ENCODE measurements at regions not wholly inside any gene's neighbourhood (a gene's known extent, or its start where the extent isn't known, plus 50 kb on each side); places are given as distances from the start of the nearest gene placed in this dataset.
"Not testable (repeated sequence)": the region's sequence is repeated elsewhere in the genome, so short reads cannot be mapped to it uniquely, and the experiment has no call there.

DNA sequence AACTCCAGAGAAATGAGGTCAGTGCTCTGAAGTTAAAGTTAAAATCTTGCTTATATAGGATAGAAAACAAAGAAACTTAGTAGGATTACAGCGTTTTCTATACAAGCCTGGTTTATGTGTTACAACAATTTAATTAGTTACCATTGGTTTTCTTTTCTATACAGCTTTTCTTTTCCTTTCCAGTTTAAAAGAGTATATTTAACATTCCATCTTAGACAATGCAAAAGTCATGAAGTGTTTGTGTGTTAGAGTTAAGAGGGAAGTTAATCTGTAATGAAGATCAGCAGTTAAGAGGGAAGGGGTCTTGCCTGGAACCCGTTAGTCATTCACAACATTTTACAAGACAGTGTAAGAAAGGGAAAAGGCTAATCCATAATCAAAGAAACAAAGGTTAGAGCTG lies 338.3 kb downstream of the OTUD1 start:
- DNase-seq: no peak

DNA sequence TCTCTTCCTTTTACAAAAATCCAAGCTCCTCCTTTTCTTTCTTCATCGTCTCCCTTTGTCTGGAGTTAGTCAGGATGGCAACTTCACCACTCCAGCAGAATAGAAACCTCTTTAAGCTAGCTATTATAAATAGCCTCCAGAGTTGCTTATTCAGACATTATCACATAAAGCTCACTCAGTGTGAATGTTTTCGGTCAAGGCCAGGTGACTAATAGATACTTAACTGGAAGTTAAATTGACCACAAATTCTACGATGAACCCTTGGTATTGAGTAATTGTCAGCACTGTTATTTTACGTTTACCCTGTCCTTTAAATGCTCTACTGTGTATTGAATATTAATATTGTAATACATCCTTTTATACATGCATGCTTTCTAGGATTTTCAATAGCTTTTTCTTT lies 340.4 kb downstream of the OTUD1 start:
- DNase-seq: no peak

DNA sequence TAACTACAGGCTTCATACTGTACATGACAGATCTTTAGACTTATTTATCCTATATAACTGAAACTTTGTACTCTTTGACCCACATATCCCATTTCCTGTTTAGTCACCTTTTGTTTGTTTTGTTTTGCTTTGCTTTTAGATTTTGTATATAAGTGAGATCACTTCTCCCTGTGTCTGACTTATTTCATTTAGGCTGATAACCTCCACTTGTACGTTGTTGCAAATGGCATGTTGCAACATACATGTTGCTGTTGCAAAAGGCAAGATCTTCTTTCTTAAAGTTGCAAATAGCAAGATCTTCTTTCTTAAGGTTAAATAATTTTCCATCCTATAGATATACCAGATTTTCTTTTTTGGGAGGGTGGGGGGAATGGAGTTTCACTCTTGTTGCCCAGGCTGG lies 341.5 kb downstream of the OTUD1 start:
- DNase-seq: no peak

DNA sequence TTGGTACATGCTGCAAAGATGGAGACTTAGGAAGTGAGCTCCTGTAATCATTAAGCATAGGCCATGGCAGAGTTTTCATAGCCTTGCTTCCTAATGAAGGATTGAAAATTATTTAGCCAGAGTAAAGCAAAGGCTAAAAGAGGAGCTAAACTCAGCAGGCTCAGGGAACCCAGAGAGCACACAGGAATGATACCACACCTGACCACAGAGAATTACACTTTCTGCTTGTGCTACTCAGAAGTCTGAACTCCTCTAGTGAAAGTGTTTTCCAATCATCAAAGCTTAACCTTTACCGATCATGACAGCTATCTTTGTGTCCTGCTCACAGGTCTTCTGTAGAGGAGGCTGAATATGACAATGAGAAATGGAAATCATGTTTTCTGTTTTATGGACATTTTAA lies 347.7 kb downstream of the OTUD1 start:
- DNase-seq: no peak

DNA sequence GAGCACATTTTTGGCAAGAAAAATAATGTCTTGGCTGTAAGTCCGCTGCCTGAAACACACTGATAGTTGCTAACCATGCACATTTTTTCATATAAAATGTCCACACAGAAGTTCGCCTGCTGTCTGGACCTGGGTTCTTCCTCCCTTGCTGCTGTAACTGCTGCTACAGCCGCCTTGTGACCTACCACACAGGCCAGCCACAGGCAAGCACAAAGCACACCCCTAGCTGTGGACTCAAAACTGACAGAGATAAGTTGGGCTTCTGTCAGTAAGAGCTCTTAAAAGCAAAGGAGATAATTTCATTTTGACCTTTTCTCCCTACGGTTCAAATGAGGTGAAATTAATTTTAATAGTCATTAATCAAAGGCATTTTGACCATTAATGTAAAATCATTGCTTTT lies 354.7 kb downstream of the OTUD1 start:
- DNase-seq: no peak

DNA sequence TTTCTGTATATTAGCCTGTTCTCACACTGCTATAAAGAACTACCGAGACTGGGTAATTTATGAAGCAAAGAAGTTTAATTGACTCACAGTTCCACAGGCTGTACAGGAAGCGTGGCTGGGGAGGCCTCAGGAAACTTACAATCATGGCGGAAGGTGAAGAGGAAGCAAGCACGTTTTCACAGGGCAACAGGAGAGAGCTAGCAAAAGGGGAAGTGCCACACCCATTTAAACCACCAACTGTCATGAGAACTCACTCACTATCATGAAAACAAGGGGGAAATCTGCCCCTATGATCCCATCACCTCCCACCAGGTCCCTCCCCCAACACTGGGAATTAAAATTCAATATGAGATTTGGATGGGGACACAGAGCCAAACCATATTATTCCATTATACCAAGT lies 358.6 kb downstream of the OTUD1 start:
- DNase-seq: not testable (repeated sequence)

DNA sequence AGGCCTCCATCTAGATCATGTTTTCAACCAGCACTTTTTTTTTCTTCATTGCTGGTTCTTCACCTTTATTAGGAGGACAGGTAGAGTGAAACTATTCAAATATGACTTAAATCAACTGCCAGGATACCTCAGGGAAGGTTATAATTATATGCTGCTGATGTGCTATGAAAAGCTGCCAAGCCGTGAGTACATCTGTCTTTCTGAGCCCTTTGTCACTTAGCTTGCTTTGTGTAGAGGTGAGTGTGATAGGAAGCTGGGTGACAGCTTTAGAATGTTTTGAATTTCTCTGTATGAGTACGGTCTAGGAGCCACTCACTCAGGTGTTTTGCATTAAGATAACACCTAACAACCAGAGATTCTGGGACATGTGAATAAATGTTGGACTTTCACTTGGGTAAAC lies 365.2 kb downstream of the OTUD1 start:
- no peak for DNase-seq

DNA sequence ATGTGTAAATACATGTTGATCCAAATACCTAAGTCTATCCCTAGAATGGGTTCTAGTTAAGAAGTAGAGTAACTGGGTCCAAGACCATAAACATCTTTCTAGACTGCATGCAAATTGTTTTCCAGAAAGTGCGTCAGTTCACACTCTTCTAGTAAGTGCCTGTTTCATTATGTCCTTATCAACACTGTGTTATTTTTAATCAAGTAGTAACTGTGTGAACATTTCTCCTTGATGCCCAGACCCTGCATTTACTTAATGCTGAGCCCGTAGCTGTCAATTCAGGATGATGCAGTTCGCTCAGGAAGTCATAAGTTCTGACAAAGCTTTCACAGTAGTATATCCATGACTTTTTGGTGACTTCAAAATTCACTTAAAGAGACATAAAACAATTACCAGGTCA lies 374.8 kb downstream of the OTUD1 start:
- no peak for DNase-seq

DNA sequence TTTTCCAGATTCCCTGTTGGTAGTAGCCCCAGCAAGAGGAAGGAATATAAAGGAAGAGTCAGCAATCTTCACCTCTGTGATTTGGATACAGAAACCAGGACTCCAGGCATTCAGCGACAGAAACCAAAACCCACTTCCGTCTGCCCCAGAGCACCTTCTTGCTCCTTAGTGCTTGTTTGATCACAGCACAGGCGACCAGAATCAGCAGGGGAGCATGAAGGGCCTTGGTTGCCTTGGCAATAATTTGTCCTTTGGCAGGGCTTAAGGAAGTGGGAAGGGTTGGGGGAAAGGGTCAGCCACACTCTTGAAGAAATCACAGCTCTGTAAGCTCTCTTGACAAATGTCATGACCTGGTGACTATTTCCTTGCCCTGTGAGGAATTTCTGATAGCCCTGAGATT lies 379.6 kb downstream of the OTUD1 start:
- no peak for DNase-seq

DNA sequence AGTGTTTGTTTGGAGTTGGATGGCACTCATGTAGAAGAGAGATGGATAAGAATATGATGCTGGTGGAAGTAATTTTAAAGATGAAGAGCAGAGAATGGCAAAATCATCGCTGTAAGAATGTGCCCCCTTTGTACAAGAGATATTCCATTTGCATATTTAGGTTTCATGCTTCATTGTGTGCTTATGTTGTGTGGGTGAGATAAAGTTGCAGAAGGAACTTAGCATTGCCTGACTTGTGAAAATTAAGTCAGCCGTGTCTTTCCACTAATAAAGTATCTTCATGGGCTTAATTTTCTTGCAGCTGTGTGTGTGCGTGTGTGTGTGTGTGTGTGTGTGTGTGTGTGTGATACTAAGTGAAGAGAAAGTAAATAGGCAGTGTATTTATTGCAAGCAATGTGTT lies 381.9 kb downstream of the OTUD1 start:
- no peak for DNase-seq

DNA sequence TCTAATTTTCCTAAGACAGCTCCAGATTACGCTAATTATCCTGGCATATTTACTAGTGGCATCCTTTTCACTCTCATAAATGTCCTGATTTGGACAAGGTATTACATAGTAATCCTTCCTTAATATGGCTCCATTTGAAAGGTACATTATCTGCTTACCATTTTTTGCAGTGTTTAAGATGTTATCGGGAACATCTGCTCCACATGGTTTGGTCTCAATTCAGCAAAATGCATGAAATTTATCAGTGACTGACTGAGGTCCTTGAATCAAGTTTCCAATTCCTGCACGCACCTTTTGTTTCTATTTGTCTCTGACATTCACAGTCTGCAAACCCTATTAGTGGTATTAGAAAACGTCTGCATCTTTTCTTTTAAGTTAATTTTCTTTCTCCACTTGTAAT lies 384.1 kb upstream of the KIAA1217 start:
- DNase-seq: no peak

DNA sequence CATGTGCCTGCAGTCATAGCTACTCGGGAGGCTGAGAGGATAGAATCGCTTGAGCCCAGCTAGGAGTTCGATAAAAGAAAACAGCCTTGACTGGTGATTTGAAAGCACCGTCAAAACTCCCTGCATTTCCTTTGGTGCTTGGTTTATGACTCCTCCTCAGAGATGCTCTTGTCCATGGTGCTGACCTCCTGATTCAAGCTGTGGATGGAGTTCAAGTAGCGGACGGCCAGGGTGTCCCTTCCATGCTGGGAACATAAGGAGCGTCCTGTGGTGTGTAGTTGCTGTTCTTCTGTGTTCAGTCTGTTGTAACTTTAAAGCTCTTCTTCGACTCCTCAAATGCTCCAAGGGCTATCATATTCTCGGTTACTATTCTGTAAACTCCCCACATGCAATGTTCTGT lies 382.5 kb upstream of the KIAA1217 start:
- no peak for DNase-seq

DNA sequence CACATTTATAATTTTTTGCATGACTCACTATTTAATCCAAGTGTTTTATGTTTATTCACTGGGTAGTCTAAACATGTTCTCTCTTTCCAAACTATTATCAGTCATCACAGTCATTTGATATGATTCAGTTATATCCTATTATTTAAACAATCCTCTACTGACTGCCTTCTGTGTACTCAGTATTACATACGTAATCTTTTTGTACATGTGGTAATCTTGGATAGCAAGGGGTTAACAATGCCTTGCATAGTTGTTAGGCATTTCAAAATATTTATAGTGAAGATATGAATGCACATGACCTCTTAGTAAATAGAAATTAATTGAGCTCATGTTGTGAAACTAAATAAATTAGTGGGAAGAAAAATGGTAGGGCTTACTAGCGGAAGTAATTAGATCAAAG lies 379.4 kb upstream of the KIAA1217 start:
- no peak for DNase-seq

DNA sequence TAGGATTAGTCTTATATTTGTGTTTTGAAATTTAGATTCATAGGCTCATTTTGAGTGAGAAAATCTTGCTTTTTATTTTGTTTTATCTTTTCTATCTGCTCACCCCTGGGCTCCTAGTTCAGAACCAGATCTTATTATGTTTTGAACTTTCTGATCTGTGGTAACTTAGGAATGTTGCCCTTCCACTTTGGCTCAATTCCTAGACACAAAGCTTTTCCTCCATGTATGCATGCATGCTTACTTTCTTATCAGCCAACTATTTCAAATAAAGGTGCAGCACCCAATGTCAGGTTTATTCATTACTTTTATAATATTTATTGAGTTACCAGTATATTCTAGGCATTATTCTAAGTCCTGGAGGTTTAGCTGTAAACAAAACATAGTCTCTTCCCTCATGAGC lies 374.8 kb upstream of the KIAA1217 start:
- DNase-seq: no peak

DNA sequence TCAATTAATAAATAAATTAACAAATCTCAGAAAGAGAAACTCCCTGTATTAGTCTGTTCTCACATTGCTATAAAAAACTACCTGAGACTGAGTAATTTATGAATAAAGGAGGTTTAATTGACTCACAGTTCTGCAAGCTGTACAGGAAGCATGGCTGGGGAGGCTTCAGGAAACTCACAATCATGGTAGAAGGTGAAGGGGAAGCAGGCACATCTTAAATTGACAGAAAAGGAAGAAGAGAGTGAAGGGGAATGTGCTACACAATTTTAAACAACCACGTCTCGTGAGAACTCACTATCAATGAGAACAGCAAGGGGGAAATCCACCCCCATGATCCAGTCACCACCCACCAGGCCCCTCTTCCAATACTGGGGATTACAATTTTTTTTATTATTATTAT lies 358.3 kb upstream of the KIAA1217 start:
- DNase-seq: no peak

DNA sequence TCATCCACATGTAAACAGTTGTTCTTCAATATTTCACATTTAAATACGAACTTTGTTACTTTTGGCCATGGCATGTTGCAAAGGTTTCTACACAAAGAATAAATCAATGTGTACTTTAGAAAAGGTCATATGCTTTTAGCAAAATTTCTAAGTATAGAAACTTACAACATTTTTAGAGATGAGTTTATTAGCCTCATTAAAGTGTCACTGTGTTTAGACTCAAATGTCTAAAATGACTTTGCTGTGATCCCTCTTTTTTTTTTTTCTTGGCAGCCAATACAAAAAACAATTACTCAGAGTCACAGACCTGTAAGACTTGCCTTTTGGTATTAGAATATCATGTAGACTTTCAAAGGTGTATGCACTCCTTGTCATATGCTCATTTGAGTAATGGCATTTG lies 349.3 kb upstream of the KIAA1217 start:
- no peak for DNase-seq

DNA sequence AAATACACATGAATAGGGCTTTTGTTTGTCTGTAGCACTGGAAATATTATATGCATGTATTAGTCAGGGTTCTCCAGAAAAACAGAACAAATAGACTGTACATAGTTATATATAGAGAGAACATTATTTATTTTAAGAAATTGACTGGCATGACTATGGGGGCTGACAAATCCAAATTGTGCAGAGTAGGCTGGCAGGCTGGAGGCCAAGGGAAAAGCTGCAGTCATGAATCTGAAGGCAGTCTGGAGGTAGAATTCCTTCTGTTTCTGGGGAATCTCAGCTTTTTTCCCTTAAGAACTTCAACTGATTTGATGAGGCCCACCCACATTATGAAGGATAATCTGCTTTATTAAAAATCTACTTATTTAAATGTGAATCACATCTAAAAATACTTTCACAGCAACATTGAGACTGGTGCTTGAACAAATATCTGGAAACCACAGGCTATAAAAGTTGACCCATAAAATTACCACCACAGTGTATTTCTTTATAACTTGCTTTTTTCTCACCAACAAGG lies 344.2 kb upstream of the KIAA1217 start:
- no peak for DNase-seq

DNA sequence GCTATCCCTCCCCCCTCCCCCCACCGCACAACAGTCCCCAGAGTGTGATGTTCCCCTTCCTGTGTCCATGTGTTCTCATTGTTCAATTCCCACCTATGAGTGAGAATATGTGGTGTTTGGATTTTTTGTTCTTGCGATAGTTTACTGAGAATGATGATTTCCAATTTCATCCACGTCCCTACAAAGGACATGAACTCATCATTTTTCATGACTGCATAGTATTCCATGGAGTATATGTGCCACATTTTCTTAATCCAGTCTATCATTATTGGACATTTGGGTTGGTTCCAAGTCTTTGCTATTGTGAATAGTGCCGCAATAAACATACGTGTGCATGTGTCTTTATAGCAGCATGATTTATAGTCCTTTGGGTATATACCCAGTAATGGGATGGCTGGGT lies 342.0 kb upstream of the KIAA1217 start:
- not testable (repeated sequence) for DNase-seq

DNA sequence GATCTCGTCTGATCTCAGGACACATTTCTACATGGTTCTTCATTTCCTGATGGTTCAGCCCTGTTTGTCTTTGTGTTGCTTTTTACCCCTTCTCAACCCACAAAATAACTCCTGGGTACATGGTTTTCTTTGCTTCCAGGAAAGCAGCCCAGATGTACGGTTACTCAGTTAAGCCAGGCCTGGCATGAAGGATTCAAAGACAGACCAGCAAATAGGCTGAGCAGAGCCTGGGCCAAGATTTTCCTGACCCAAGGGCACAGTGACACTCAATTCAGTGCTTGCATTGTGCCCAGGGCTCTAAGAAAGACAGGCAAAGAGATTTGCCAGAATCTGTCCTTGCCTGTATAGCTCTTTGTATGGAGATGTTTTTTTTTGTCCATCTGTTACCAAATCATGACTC lies 340.8 kb upstream of the KIAA1217 start:
- no peak for DNase-seq

DNA sequence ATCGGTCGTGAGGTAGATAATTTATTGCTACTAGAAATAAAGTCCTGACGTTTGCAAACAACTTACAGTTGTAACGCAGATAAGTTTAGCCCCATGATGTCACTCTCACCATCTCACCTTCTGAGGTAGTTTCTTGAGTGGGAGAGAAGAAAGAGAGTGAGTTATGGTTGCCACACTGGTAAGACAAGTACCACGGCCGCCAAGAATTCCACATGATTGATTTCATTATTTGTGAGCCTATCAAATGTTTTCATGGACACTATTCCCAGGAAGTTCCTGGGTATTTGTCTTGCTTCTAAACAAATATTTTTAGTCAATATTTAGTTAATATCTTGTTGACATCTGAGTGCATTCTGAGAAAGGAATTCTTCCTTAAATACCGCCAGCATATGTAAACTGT lies 339.4 kb upstream of the KIAA1217 start:
- DNase-seq: no peak

DNA sequence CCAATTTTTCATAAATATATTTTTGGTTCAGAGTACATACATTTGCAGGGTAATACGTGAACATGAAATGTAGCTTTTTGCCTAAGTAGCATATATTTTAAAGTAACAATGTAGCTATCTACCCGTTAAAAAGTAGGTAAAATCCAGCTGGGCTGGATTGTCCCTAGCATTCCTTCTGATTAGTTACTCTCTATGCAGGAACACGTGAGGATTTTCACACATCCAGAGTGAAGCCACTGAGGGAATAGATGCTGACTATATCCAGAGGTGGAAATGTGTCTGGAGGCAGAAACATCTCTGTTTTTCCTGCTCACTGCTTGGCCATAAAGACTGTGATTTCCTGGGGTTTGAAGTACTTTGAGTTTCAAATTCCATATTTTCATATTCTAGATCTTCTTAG lies 338.9 kb upstream of the KIAA1217 start:
- DNase-seq: no peak

DNA sequence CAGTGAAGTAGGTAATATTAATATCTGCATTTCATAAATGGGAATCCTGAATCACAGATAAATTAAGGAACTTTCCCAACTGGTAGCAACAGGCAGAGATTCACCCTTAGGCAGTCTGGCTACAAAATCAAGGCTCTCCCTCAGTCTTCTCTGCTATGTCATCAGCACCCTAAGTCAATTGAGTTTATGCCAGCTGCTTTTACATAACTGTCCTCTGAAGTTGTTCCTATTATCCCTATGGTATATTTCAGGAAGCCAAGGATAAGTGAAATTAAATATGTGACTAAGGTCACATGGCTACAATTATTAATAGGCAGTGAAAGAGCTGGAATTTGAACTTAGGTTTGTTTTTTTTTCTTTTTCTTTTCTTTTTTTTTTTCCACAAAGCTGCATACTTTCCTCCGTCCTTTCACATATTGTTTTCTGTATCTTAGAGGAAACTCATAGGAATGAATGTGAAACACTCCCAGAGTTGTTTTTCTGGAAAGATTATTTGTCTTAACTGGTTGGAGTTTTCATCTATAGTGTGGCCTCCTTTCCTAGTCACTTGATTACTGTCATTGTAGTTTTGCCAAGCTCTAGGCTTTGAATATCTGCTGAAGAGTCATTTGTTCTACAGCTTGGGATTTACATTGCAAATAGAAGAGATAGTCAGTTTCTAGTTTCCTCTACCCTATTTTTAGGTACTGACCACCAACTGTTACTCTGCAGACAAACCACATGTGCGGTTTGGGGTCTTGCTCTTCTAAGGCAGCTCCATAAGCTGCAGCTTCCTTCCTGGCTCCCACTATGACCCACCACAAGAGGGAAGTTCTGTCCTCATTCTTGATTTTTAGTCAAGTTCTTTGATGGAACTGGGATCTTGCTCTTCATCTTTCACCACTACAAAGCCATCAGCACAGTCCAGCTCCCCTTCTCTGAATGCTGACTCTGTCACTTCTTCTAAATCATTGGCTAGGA lies 338.0 kb upstream of the KIAA1217 start:
- no peak for DNase-seq

DNA sequence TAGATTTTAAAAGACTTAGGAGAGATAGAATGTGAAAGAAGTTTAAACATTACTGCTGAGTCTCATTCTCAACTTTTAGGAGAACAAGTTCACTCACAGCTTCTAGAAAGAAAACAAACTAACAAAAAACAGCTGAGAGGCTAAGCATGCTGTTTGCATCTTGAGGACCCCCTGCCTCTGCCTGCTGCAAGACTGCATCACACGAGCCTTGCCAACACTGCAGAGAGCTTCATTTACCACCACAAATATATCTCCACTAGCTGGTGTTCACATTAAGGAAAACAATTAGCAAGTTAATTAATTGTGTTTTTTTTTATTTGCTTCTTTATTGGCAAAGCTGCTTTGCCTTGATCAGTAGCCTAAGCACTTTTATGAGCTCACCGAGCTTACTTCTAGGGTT lies 336.6 kb upstream of the KIAA1217 start:
- no peak for DNase-seq

DNA sequence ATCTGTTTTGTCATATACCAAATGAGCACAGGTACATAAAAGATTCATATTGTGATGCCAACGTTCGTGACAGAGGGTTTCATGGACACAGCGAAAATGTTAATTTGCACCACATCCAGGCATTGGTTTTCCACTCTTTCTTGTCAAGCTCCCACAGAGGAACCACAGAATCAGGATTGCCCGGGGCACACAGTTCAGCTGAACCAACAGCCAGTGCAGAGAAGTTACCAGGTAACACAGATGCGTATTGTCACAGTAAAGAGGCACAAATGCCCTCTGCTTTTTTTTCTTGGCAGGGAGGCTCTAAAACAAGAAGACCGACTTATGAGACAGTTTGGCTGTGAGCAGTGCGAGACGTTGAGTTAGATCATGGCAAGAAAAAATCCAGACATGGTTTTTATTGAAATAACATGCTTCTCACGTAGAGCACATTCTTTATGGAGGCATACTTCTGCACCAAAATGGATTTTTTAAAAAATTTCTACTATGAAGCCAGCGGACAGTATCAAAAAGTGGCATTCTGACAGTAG lies 331.1 kb upstream of the KIAA1217 start:
- DNase-seq: no peak

DNA sequence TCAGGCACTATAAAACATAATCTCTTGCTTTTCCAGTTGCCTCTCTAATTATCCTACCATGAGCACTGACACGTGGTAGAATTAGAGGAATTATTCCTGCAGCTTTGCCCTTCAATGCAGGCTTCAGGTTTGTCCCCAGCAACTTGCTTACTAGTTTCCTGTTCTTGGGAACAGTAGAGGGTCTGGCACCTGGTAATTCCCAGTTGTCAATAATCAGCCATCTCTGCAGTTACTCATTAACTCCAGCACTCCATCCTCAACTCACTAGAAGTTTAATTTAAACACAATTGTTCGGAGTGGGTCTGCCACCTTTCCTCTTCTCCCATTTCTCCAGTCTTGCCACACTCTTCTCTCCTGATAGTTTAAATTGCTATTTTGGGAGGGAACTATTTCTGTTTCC lies 324.3 kb upstream of the KIAA1217 start:
- DNase-seq: no peak

Measured in activated CD4-positive, alpha-beta T cell treated with anti-CD3 and anti-CD28 coated beads, Interleukin-2, amount 50 U/mL, for 48 hours (primary cell).